Activated naive CD4-positive, alpha-beta T cell treated with anti-CD3 and anti-CD28 coated beads, Interleukin-2, amount 10 ng/mL, durations not matched to agents 7 days and 5 days (primary cell): ENCODE measurements at regions not wholly inside any gene's neighbourhood (a gene's known extent, or its start where the extent isn't known, plus 50 kb on each side); places are given as distances from the start of the nearest gene placed in this dataset.

ENCODE experiments used
- CTCF ChIA-PET: fragments of 350-600 bp; sonication (Branson Sonifier 250); formaldehyde crosslinking; loops from one replicate; lab custom pipeline; 2021; ENCODE audit warnings: antibody characterized with exemption; lab: Charles Lee
- DNase-seq: peaks from one replicate; pipeline ENCODE4 v3.0.0-alpha.2; 2020
- H3K27ac Mint-ChIP-seq: one replicate; pipeline ENCODE4 v1.8.0; 2021; ENCODE audit warnings: mild to moderate bottlenecking, moderate library complexity, mixed read lengths
- H3K27me3 Mint-ChIP-seq: one replicate; pipeline ENCODE4 v1.8.0; 2021; ENCODE audit warnings: mild to moderate bottlenecking, mixed read lengths
- H3K36me3 Mint-ChIP-seq: one replicate; pipeline ENCODE4 v1.8.0; 2021; ENCODE audit warnings: mixed read lengths
- H3K4me1 Mint-ChIP-seq: one replicate; pipeline ENCODE4 v1.8.0; 2021; ENCODE audit warnings: mixed read lengths
- H3K4me3 Mint-ChIP-seq: one replicate; pipeline ENCODE4 v1.8.0; 2021; ENCODE audit warnings: mild to moderate bottlenecking, moderate library complexity, mixed read lengths
- H3K9me3 Mint-ChIP-seq: one replicate; pipeline ENCODE4 v1.8.0; 2021; ENCODE audit warnings: mixed read lengths

GRCh38 chr18:41621177-41621576 is 333.9 kb upstream of the PIK3C3 start:
- no peaks in the 10 kb centered on the region for H3K4me1 Mint-ChIP-seq
- no peaks in the 10 kb centered on the region for H3K27me3 Mint-ChIP-seq
- no peak for DNase-seq
- no peak overlapping the region for H3K27ac Mint-ChIP-seq
- CTCF ChIA-PET = no interaction called here
- H3K4me3 Mint-ChIP-seq = no peak overlapping the region
- no peaks in the 10 kb centered on the region for H3K36me3 Mint-ChIP-seq
- no peaks in the 10 kb centered on the region for H3K9me3 Mint-ChIP-seq

GRCh38 chr18:41618147-41618546 is 336.9 kb upstream of the PIK3C3 start:
- no peak for DNase-seq
- CTCF ChIA-PET = no interaction called here
- Mint-ChIP-seq H3K27ac (no peak overlapping the region), H3K4me1 (no peaks in the 10 kb centered on the region), H3K9me3 (no peaks in the 10 kb centered on the region), H3K4me3 (no peak overlapping the region), H3K27me3 (no peaks in the 10 kb centered on the region), H3K36me3 (no peaks in the 10 kb centered on the region)

- no peak for DNase-seq
- no peaks in the 10 kb centered on the region for H3K27me3 Mint-ChIP-seq
- no peak overlapping the region for H3K27ac Mint-ChIP-seq
- no peaks in the 10 kb centered on the region for H3K9me3 Mint-ChIP-seq
- no peaks in the 10 kb centered on the region for H3K4me1 Mint-ChIP-seq
- H3K4me3 Mint-ChIP-seq = no peak overlapping the region
- H3K36me3 Mint-ChIP-seq = no peaks in the 10 kb centered on the region
- CTCF ChIA-PET = no interaction called here
Observed at GRCh38 chr18:41617647-41618046, 337.4 kb upstream of the PIK3C3 start.

- CTCF ChIA-PET = no interaction called here
Observed at GRCh38 chr18:41613003-41613609, 341.9 kb upstream of the PIK3C3 start.

GRCh38 chr18:41604964-41605363 is 350.1 kb upstream of the PIK3C3 start:
- Mint-ChIP-seq H3K27ac (no peak overlapping the region), H3K4me1 (no peaks in the 10 kb centered on the region), H3K36me3 (no peaks in the 10 kb centered on the region), H3K9me3 (peaks cover 15% of the 10 kb centered on the region), H3K27me3 (no peaks in the 10 kb centered on the region), H3K4me3 (no peak overlapping the region)
- no peak for DNase-seq
- CTCF ChIA-PET = no interaction called here

More at GRCh38 chr18:41613003-41613609, 341.9 kb upstream of the PIK3C3 start:
- H3K27ac Mint-ChIP-seq = no peak overlapping the region
- DNase-seq = no peak
- no peaks in the 10 kb centered on the region for H3K27me3 Mint-ChIP-seq
- no peaks in the 10 kb centered on the region for H3K4me1 Mint-ChIP-seq
- H3K4me3 Mint-ChIP-seq = no peak overlapping the region
- H3K9me3 Mint-ChIP-seq = no peaks in the 10 kb centered on the region
- no peaks in the 10 kb centered on the region for H3K36me3 Mint-ChIP-seq

GRCh38 chr18:41602034-41602433 is 353.0 kb upstream of the PIK3C3 start:
- no peak for DNase-seq
- H3K4me3 Mint-ChIP-seq = no peak overlapping the region
- no peak overlapping the region for H3K27ac Mint-ChIP-seq
- no peaks in the 10 kb centered on the region for H3K36me3 Mint-ChIP-seq
- peaks cover 11% of the 10 kb centered on the region for H3K9me3 Mint-ChIP-seq
- H3K4me1 Mint-ChIP-seq = no peaks in the 10 kb centered on the region
- H3K27me3 Mint-ChIP-seq = no peaks in the 10 kb centered on the region
- CTCF ChIA-PET = no interaction called here

- Mint-ChIP-seq H3K4me1 (no peaks in the 10 kb centered on the region), H3K9me3 (peaks cover 9% of the 10 kb centered on the region), H3K36me3 (no peaks in the 10 kb centered on the region), H3K27me3 (no peaks in the 10 kb centered on the region), H3K27ac (no peak overlapping the region), H3K4me3 (no peak overlapping the region)
- CTCF ChIA-PET = no interaction called here
- no peak for DNase-seq
Observed at GRCh38 chr18:41600693-41601391, 354.2 kb upstream of the PIK3C3 start.

GRCh38 chr18:41599466-41599865 is 355.6 kb upstream of the PIK3C3 start:
- Mint-ChIP-seq H3K9me3 (peaks cover 9% of the 10 kb centered on the region), H3K27me3 (no peaks in the 10 kb centered on the region), H3K36me3 (no peaks in the 10 kb centered on the region), H3K4me1 (no peaks in the 10 kb centered on the region), H3K4me3 (no peak overlapping the region), H3K27ac (no peak overlapping the region)
- CTCF ChIA-PET = no interaction called here
- DNase-seq = no peak

- DNase-seq = no peak
- Mint-ChIP-seq H3K27ac (no peak overlapping the region), H3K4me3 (no peak overlapping the region), H3K4me1 (no peaks in the 10 kb centered on the region), H3K9me3 (no peaks in the 10 kb centered on the region), H3K36me3 (no peaks in the 10 kb centered on the region), H3K27me3 (no peaks in the 10 kb centered on the region)
- CTCF ChIA-PET = no interaction called here
Observed at GRCh38 chr18:41594582-41594981, 360.5 kb upstream of the PIK3C3 start.

- Mint-ChIP-seq H3K36me3 (no peaks in the 10 kb centered on the region), H3K4me1 (no peaks in the 10 kb centered on the region), H3K27me3 (no peaks in the 10 kb centered on the region), H3K27ac (no peak overlapping the region), H3K9me3 (no peaks in the 10 kb centered on the region), H3K4me3 (no peak overlapping the region)
- no peak for DNase-seq
- CTCF ChIA-PET = no interaction called here
Observed at GRCh38 chr18:41593171-41593675, 361.8 kb upstream of the PIK3C3 start.

GRCh38 chr18:41587976-41588375 is 367.1 kb upstream of the PIK3C3 start:
- no peaks in the 10 kb centered on the region for H3K4me1 Mint-ChIP-seq
- peaks cover 2% of the 10 kb centered on the region for H3K9me3 Mint-ChIP-seq
- CTCF ChIA-PET = no interaction called here
- no peak overlapping the region for H3K4me3 Mint-ChIP-seq
- no peak for DNase-seq
- H3K36me3 Mint-ChIP-seq = no peaks in the 10 kb centered on the region
- no peaks in the 10 kb centered on the region for H3K27me3 Mint-ChIP-seq
- no peak overlapping the region for H3K27ac Mint-ChIP-seq

- no peak overlapping the region for H3K27ac Mint-ChIP-seq
- H3K36me3 Mint-ChIP-seq = no peaks in the 10 kb centered on the region
- no peaks in the 10 kb centered on the region for H3K27me3 Mint-ChIP-seq
- no peak overlapping the region for H3K4me3 Mint-ChIP-seq
- DNase-seq = no peak
- H3K4me1 Mint-ChIP-seq = no peaks in the 10 kb centered on the region
- CTCF ChIA-PET = no interaction called here
- peaks cover 3% of the 10 kb centered on the region for H3K9me3 Mint-ChIP-seq
Observed at GRCh38 chr18:41585512-41585911, 369.5 kb upstream of the PIK3C3 start.

- no peak for DNase-seq
- CTCF ChIA-PET = no interaction called here
- no peak overlapping the region for H3K27ac Mint-ChIP-seq
- H3K4me1 Mint-ChIP-seq = no peaks in the 10 kb centered on the region
- no peak overlapping the region for H3K4me3 Mint-ChIP-seq
- H3K9me3 Mint-ChIP-seq = peaks cover 1% of the 10 kb centered on the region
- H3K36me3 Mint-ChIP-seq = no peaks in the 10 kb centered on the region
- H3K27me3 Mint-ChIP-seq = no peaks in the 10 kb centered on the region
Observed at GRCh38 chr18:41579185-41579584, 375.8 kb upstream of the PIK3C3 start.

- H3K36me3 Mint-ChIP-seq = no peaks in the 10 kb centered on the region
- no peaks in the 10 kb centered on the region for H3K4me1 Mint-ChIP-seq
- DNase-seq = no peak
- no peak overlapping the region for H3K27ac Mint-ChIP-seq
- H3K27me3 Mint-ChIP-seq = no peaks in the 10 kb centered on the region
- CTCF ChIA-PET = no interaction called here
- H3K4me3 Mint-ChIP-seq = no peak overlapping the region
- peaks cover 1% of the 10 kb centered on the region for H3K9me3 Mint-ChIP-seq
Observed at GRCh38 chr18:41577529-41577928, 377.5 kb upstream of the PIK3C3 start.

GRCh38 chr18:41576643-41577042 is 378.4 kb upstream of the PIK3C3 start:
- Mint-ChIP-seq H3K4me3 (no peak overlapping the region), H3K36me3 (no peaks in the 10 kb centered on the region), H3K4me1 (no peaks in the 10 kb centered on the region), H3K27me3 (no peaks in the 10 kb centered on the region), H3K9me3 (no peaks in the 10 kb centered on the region), H3K27ac (no peak overlapping the region)
- DNase-seq = no peak
- CTCF ChIA-PET = no interaction called here
